GM23338 (cell line): ENCODE measurements at regions not wholly inside any gene's neighbourhood (a gene's known extent, or its start where the extent isn't known, plus 50 kb on each side); places are given as distances from the start of the nearest gene placed in this dataset.

Source experiments
- ATAC-seq: fragments of 200-7000 bp; cut with Tn5 transposase; 3 replicates; pipeline ENCODE4 v1.9.1; 2020
- DNase-seq: peaks from one replicate; pipeline ENCODE4 v3.0.0-alpha.2; 2015; ENCODE audit warnings: low spot score
- H2AFZ ChIP-seq: fragments of 200-600 bp; sonication (generic); 2 replicates; pipeline ENCODE4 v1.8.0; 2016; ENCODE audit warnings: antibody characterized with exemption, mild to moderate bottlenecking, moderate library complexity
- H3F3A ChIP-seq: fragments of 200-600 bp; sonication (generic); replicated peaks from 2 replicates; pipeline ENCODE4 v1.8.0; 2017; ENCODE audit warnings: antibody characterized with exemption, mixed run types, low read depth
- H3K27ac ChIP-seq: fragments of 200-600 bp; sonication (generic); 2 replicates; pipeline ENCODE4 v1.6.1; 2016; ENCODE audit warnings: low read depth
- H3K27me3 ChIP-seq: fragments of 200-600 bp; sonication (generic); 2 replicates; pipeline ENCODE4 v1.8.0; 2016; ENCODE audit warnings: mild to moderate bottlenecking, mixed run types, moderate library complexity; ENCODE audit not compliant: insufficient read depth
- H3K36me3 ChIP-seq: fragments of 200-600 bp; sonication (generic); 2 replicates; pipeline ENCODE4 v1.8.0; 2016; ENCODE audit warnings: mild to moderate bottlenecking; ENCODE audit not compliant: insufficient read depth
- H3K4me1 ChIP-seq: fragments of 200-600 bp; sonication (generic); 2 replicates; pipeline ENCODE4 v1.8.0; 2016; ENCODE audit warnings: mild to moderate bottlenecking, moderate library complexity; ENCODE audit not compliant: insufficient read depth
- H3K4me2 ChIP-seq: fragments of 200-600 bp; sonication (generic); 2 replicates; pipeline ENCODE4 v1.7.1; 2017; ENCODE audit warnings: mixed run types
- H3K4me3 ChIP-seq: fragments of 200-600 bp; sonication (generic); 2 replicates; pipeline ENCODE4 v1.6.1; 2016; ENCODE audit warnings: mixed run types
- H3K79me2 ChIP-seq: fragments of 200-600 bp; sonication (generic); replicated peaks from 2 replicates; pipeline ENCODE4 v1.8.0; 2017; ENCODE audit warnings: mild to moderate bottlenecking; ENCODE audit not compliant: insufficient read depth
- H3K9me2 ChIP-seq: fragments of 200-600 bp; sonication (generic); 2 replicates; pipeline ENCODE4 v1.8.0; 2017; ENCODE audit not compliant: insufficient read depth
- H4K20me1 ChIP-seq: fragments of 200-600 bp; sonication (generic); replicated peaks from 2 replicates; pipeline ENCODE4 v1.8.0; 2017; ENCODE audit warnings: mild to moderate bottlenecking; ENCODE audit not compliant: insufficient read depth
- H3K27ac Mint-ChIP-seq: 2 replicates; pipeline ENCODE4 v1.8.0; 2020; ENCODE audit warnings: inconsistent platforms, mild to moderate bottlenecking, moderate library complexity, mixed read lengths
- H3K27me3 Mint-ChIP-seq: 3 replicates; pipeline ENCODE4 v1.8.0; 2022; ENCODE audit warnings: low read depth, mild to moderate bottlenecking, moderate library complexity, mixed read lengths, inconsistent platforms; ENCODE audit not compliant: insufficient read depth, poor library complexity
- H3K36me3 Mint-ChIP-seq: 3 replicates; pipeline ENCODE4 v1.8.0; 2021; ENCODE audit warnings: low read depth, mild to moderate bottlenecking, inconsistent platforms, moderate library complexity, mixed read lengths
- H3K4me1 Mint-ChIP-seq: 3 replicates; pipeline ENCODE4 v1.8.0; 2020; ENCODE audit warnings: mild to moderate bottlenecking, inconsistent platforms, mixed read lengths
- H3K4me3 Mint-ChIP-seq: 3 replicates; pipeline ENCODE4 v1.8.0; 2021; ENCODE audit warnings: moderate library complexity, mild to moderate bottlenecking, inconsistent platforms, mixed read lengths
- H3K9me3 Mint-ChIP-seq: 3 replicates; pipeline ENCODE4 v1.8.0; 2020; ENCODE audit warnings: moderate library complexity, mild to moderate bottlenecking, inconsistent platforms, mixed read lengths
- CREB1 ChIP-seq: fragments of 250-450 bp; sonication (Bioruptor Pico); IDR thresholded peaks from 2 replicates; pipeline ENCODE4 v1.5.0; 2020; ENCODE audit warnings: low read depth, mild to moderate bottlenecking, moderate library complexity
- CTCF ChIP-seq, 2 experiments: fragments of 200-600 bp in 1 of 2; sonication (generic) in 1 of 2; conservative IDR thresholded peaks; 2 replicates each; pipeline versions ENCODE4 v1.5.1 to v1.6.1; 2016 to 2017; ENCODE audit warnings: antibody characterized with exemption in 2 of 2, low read depth in 2 of 2, mild to moderate bottlenecking in 2 of 2, moderate library complexity in 1 of 2
- ETS1 ChIP-seq: IDR thresholded peaks from 2 replicates; pipeline ENCODE4 v1.6.1; 2016; ENCODE audit warnings: antibody characterized with exemption
- EZH2 ChIP-seq: fragments of 200-600 bp; sonication (generic); IDR thresholded peaks from one replicate; pipeline ENCODE4 v1.8.0; 2017; ENCODE audit warnings: antibody characterized with exemption, mild to moderate bottlenecking, low read depth; ENCODE audit not compliant: unreplicated experiment
- EZH2phosphoT487 ChIP-seq: fragments of 200-600 bp; sonication (generic); IDR thresholded peaks from one replicate; pipeline ENCODE4 v1.8.1; 2018; ENCODE audit warnings: antibody characterized with exemption; ENCODE audit not compliant: unreplicated experiment
- JUNB ChIP-seq: IDR thresholded peaks from one replicate; pipeline ENCODE4 v1.6.1; 2016; ENCODE audit warnings: antibody characterized with exemption; ENCODE audit not compliant: unreplicated experiment
- NANOG ChIP-seq: IDR thresholded peaks from 2 replicates; pipeline ENCODE4 v1.6.1; 2016; ENCODE audit warnings: antibody characterized with exemption, borderline replicate concordance
- POLR2AphosphoS5 ChIP-seq: IDR thresholded peaks from 2 replicates; pipeline ENCODE4 v1.6.1; 2016; ENCODE audit warnings: antibody characterized with exemption, low read depth
- STAT1 ChIP-seq: IDR thresholded peaks from one replicate; pipeline ENCODE4 v1.6.1; 2016; ENCODE audit warnings: antibody characterized with exemption; ENCODE audit not compliant: unreplicated experiment
- ZNF114 ChIP-seq: fragments of 250-450 bp; sonication (Bioruptor Pico); IDR thresholded peaks from 2 replicates; pipeline ENCODE4 v1.5.0; 2020; ENCODE audit warnings: mild to moderate bottlenecking, moderate library complexity
- ZNF331 ChIP-seq: fragments of 250-450 bp; sonication (Bioruptor Pico); IDR thresholded peaks from 2 replicates; pipeline ENCODE4 v1.5.0; 2020; ENCODE audit warnings: low read depth, mild to moderate bottlenecking, moderate library complexity
- TF ChIP-seq, protein P1 (sequence below): fragments of 250-450 bp; sonication (Bioruptor Pico); IDR thresholded peaks from 2 replicates; pipeline ENCODE4 v1.5.0; 2020; ENCODE audit warnings: mild to moderate bottlenecking, moderate library complexity
- TF ChIP-seq, protein P2 (sequence below): IDR thresholded peaks from one replicate; pipeline ENCODE4 v1.6.1; 2018; ENCODE audit warnings: antibody characterized with exemption; ENCODE audit not compliant: unreplicated experiment

- Histone ChIP-seq H3K9me2 (no peaks in the 10 kb centered on the region), H3K36me3 (no peaks in the 10 kb centered on the region), H3K4me3 (no peak overlapping the region), H4K20me1 (no peaks in the 10 kb centered on the region; the same call in 1 of the 2 replicates), H3F3A (no peaks in the 10 kb centered on the region), H3K79me2 (no peaks in the 10 kb centered on the region), H3K4me2 (no peak overlapping the region), H2AFZ (peak overlapping the region; percentile 90; the same call in 1 of the 2 replicates), H3K27ac (no peak overlapping the region), H3K27me3 (no peaks in the 10 kb centered on the region), H3K4me1 (peaks cover 8% of the 10 kb centered on the region; the same call in 1 of the 2 replicates)
- Mint-ChIP-seq H3K4me3 (no peak overlapping the region), H3K27me3 (peaks cover 6% of the 10 kb centered on the region), H3K27ac (no peak overlapping the region), H3K36me3 (no peaks in the 10 kb centered on the region), H3K4me1 (peaks cover 6% of the 10 kb centered on the region; the same call in 2 of the 3 replicates), H3K9me3 (peaks cover 3% of the 10 kb centered on the region; the same call in 2 of the 3 replicates)
- ATAC-seq = no peak
- TF ChIP-seq JUNB (no peak), ZNF331 (CRISPR knock-in tag) (no peak), EZH2 (no peak), POLR2AphosphoS5 (no peak), ZNF114 (CRISPR knock-in tag) (no peak), CTCF (conservative IDR thresholded peaks at IDR 0.05; ENCODE audit: low read depth in 2 of 2) (no peak), EZH2phosphoT487 (no peak), CREB1 (CRISPR knock-in tag) (no peak), ETS1 (no peak), STAT1 (no peak), NANOG (no peak)
- TF ChIP-seq, protein P1, sequence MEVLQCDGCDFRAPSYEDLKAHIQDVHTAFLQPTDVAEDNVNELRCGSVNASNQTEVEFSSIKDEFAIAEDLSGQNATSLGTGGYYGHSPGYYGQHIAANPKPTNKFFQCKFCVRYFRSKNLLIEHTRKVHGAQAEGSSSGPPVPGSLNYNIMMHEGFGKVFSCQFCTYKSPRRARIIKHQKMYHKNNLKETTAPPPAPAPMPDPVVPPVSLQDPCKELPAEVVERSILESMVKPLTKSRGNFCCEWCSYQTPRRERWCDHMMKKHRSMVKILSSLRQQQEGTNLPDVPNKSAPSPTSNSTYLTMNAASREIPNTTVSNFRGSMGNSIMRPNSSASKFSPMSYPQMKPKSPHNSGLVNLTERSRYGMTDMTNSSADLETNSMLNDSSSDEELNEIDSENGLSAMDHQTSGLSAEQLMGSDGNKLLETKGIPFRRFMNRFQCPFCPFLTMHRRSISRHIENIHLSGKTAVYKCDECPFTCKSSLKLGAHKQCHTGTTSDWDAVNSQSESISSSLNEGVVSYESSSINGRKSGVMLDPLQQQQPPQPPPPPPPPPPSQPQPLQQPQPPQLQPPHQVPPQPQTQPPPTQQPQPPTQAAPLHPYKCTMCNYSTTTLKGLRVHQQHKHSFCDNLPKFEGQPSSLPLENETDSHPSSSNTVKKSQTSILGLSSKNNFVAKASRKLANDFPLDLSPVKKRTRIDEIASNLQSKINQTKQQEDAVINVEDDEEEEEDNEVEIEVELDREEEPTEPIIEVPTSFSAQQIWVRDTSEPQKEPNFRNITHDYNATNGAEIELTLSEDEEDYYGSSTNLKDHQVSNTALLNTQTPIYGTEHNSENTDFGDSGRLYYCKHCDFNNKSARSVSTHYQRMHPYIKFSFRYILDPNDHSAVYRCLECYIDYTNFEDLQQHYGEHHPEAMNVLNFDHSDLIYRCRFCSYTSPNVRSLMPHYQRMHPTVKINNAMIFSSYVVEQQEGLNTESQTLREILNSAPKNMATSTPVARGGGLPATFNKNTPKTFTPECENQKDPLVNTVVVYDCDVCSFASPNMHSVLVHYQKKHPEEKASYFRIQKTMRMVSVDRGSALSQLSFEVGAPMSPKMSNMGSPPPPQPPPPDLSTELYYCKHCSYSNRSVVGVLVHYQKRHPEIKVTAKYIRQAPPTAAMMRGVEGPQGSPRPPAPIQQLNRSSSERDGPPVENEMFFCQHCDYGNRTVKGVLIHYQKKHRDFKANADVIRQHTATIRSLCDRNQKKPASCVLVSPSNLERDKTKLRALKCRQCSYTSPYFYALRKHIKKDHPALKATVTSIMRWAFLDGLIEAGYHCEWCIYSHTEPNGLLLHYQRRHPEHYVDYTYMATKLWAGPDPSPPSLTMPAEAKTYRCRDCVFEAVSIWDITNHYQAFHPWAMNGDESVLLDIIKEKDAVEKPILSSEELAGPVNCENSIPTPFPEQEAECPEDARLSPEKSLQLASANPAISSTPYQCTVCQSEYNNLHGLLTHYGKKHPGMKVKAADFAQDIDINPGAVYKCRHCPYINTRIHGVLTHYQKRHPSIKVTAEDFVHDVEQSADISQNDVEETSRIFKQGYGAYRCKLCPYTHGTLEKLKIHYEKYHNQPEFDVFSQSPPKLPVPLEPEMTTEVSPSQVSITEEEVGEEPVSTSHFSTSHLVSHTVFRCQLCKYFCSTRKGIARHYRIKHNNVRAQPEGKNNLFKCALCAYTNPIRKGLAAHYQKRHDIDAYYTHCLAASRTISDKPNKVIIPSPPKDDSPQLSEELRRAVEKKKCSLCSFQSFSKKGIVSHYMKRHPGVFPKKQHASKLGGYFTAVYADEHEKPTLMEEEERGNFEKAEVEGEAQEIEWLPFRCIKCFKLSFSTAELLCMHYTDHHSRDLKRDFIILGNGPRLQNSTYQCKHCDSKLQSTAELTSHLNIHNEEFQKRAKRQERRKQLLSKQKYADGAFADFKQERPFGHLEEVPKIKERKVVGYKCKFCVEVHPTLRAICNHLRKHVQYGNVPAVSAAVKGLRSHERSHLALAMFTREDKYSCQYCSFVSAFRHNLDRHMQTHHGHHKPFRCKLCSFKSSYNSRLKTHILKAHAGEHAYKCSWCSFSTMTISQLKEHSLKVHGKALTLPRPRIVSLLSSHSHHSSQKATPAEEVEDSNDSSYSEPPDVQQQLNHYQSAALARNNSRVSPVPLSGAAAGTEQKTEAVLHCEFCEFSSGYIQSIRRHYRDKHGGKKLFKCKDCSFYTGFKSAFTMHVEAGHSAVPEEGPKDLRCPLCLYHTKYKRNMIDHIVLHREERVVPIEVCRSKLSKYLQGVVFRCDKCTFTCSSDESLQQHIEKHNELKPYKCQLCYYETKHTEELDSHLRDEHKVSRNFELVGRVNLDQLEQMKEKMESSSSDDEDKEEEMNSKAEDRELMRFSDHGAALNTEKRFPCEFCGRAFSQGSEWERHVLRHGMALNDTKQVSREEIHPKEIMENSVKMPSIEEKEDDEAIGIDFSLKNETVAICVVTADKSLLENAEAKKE = no peak
- TF ChIP-seq, protein P2, sequence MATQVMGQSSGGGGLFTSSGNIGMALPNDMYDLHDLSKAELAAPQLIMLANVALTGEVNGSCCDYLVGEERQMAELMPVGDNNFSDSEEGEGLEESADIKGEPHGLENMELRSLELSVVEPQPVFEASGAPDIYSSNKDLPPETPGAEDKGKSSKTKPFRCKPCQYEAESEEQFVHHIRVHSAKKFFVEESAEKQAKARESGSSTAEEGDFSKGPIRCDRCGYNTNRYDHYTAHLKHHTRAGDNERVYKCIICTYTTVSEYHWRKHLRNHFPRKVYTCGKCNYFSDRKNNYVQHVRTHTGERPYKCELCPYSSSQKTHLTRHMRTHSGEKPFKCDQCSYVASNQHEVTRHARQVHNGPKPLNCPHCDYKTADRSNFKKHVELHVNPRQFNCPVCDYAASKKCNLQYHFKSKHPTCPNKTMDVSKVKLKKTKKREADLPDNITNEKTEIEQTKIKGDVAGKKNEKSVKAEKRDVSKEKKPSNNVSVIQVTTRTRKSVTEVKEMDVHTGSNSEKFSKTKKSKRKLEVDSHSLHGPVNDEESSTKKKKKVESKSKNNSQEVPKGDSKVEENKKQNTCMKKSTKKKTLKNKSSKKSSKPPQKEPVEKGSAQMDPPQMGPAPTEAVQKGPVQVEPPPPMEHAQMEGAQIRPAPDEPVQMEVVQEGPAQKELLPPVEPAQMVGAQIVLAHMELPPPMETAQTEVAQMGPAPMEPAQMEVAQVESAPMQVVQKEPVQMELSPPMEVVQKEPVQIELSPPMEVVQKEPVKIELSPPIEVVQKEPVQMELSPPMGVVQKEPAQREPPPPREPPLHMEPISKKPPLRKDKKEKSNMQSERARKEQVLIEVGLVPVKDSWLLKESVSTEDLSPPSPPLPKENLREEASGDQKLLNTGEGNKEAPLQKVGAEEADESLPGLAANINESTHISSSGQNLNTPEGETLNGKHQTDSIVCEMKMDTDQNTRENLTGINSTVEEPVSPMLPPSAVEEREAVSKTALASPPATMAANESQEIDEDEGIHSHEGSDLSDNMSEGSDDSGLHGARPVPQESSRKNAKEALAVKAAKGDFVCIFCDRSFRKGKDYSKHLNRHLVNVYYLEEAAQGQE = no peak
- no peak for DNase-seq
Observed at GRCh38 chr7:39811161-39811614, 138.9 kb upstream of the CDK13 start.
